ENCODE measurements at regions not wholly inside any gene's neighbourhood (a gene's known extent, or its start where the extent isn't known, plus 50 kb on each side); places are given as distances from the start of the nearest gene placed in this dataset.

DNA sequence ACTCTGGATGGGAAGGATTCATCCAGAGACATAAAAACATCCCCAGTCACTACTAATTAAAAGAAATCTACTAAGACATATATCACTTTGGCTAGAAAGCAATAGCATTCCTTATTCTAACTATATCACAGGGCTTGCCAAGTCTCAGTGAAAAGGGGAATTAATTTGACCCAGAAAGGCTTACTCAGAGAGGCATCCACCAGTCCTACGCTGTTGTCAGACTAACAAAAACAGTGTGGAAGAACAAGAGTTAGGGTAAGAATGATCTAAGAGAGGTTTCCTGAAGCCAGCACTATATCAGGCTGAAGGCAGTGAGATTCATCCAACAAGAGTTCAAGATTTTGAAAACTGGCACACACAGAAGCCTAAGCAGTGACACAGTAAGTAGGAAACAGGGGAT, 126.1 kb downstream of the GDAP2 start:
- DNase-seq = no peak

DNA sequence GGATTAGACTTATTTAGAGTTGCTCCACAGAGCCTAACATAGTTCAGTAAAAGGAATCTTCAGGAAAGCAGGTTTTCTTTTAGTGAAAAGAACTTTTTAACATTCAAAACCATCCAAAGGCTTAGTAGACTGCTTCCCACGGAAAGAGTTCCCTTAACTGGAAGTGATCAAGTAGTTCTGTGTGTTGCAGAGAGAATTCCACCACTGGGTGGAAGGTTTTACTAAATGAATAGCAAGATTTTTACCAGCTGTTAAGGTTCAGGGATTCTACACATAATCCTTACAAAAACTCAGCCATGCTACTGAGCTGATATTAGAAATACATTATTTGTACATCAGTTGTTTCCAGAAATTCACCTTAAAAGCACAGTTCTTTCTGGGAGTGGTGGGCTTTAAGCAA, 119.7 kb downstream of the GDAP2 start:
- no peak for DNase-seq

DNA sequence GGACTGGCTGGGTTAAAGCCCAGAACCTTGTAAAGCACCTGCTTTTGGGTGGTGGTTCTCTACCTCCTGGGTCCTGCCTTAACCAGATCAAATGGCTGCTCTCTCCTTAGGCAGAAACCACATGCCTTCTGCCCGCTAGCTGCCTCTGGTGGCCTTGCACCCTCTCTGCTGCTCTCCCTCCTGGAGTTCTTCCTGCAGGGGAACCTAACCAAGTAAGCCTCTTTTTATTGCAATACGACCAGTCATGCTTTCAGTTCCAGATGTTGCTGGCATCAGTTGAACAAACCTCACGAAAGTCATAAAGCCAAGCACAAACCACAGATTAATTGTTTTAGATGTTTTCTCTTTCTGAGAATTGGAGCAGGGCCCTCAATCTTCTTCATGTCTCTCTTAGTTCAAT, 118.9 kb downstream of the GDAP2 start:
- DNase-seq = no peak

DNA sequence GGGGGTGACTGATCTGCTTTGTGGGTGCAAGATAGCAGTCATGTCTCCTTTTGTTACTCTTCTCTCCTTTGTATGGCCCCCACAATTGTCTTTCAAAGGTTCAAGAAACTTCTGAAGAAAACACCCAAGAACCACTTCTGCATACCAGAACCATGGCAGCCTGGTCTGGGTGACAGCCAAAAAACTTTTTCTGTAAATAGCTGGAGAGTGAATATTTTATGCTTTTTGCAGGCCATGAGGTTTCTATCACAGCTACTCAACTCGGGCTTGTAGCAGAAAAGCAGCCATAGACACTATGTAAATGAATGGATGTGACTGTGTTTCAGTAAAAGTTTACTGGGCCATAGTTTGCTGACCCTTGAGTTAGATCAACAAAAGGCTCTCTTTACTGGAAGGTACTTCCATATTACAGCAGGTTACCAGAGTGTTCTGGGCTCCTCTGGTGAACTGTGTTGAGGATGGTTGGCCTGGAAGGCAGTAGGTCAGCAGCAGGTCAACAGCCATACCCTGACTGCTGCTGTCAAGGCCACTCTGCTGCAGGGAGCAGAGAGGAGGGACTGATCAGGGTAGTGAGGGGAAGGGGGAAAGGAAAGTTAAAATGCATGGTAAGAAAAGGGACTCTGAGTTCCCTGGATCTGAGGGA, 116.4 kb downstream of the GDAP2 start:
- no peak for DNase-seq
